GM18498 (cell line): ENCODE measurements at regions not wholly inside any gene's neighbourhood (a gene's known extent, or its start where the extent isn't known, plus 50 kb on each side); places are given as distances from the start of the nearest gene placed in this dataset.

Experiments
- ATAC-seq: cut with Tn5 transposase; IDR thresholded peaks from one replicate; pipeline ENCODE4 v1.9.1; 2021; ENCODE audit warnings: mild to moderate bottlenecking, moderate library complexity; ENCODE audit not compliant: unreplicated experiment

GRCh38 chr11:110807801-110808200 is 95.6 kb upstream of the ARHGAP20 start:
- no peak for ATAC-seq

- ATAC-seq = no peak
These were observed 93.5 kb upstream of the ARHGAP20 start for GRCh38 chr11:110805756-110806155.

GRCh38 chr11:110802162-110802561 is 89.9 kb upstream of the ARHGAP20 start:
- no peak for ATAC-seq

GRCh38 chr11:110801328-110801727 is 89.1 kb upstream of the ARHGAP20 start:
- ATAC-seq = no peak

- no peak for ATAC-seq
These were observed 86.1 kb upstream of the ARHGAP20 start for GRCh38 chr11:110798201-110798900.

GRCh38 chr11:110797453-110797852 is 85.2 kb upstream of the ARHGAP20 start:
- peak; percentile 89 for ATAC-seq

- no peak for ATAC-seq
These were observed 82.9 kb upstream of the ARHGAP20 start for GRCh38 chr11:110795112-110795624.

- no peak for ATAC-seq
These were observed 81.3 kb upstream of the ARHGAP20 start for GRCh38 chr11:110793556-110793955.

GRCh38 chr11:110791621-110792020 is 79.4 kb upstream of the ARHGAP20 start:
- ATAC-seq = no peak

- no peak for ATAC-seq
These were observed 75.4 kb upstream of the ARHGAP20 start for GRCh38 chr11:110787680-110788079.

GRCh38 chr11:110786226-110786902 is 74.1 kb upstream of the ARHGAP20 start:
- ATAC-seq = no peak

GRCh38 chr11:110785398-110785797 is 73.2 kb upstream of the ARHGAP20 start:
- ATAC-seq = no peak

GRCh38 chr11:110782616-110783015 is 70.4 kb upstream of the ARHGAP20 start:
- ATAC-seq = no peak

- no peak for ATAC-seq
These were observed 66.9 kb upstream of the ARHGAP20 start for GRCh38 chr11:110779108-110779507.

GRCh38 chr11:110778343-110778742 is 66.1 kb upstream of the ARHGAP20 start:
- peak; percentile 84 for ATAC-seq

GRCh38 chr11:110777775-110778174 is 65.5 kb upstream of the ARHGAP20 start:
- peak; percentile 41 for ATAC-seq

GRCh38 chr11:110776081-110776480 is 63.8 kb upstream of the ARHGAP20 start:
- ATAC-seq = no peak

- ATAC-seq = no peak
These were observed 62.1 kb upstream of the ARHGAP20 start for GRCh38 chr11:110774138-110775014.

GRCh38 chr11:110773442-110773841 is 61.2 kb upstream of the ARHGAP20 start:
- ATAC-seq = no peak

- ATAC-seq = no peak
These were observed 60.6 kb upstream of the ARHGAP20 start for GRCh38 chr11:110772863-110773262.

- no peak for ATAC-seq
These were observed 54.1 kb upstream of the ARHGAP20 start for GRCh38 chr11:110766316-110766715.
